ENCODE measurements at regions not wholly inside any gene's neighbourhood (a gene's known extent, or its start where the extent isn't known, plus 50 kb on each side); places are given as distances from the start of the nearest gene placed in this dataset.
"Not testable (repeated sequence)": the region's sequence is repeated elsewhere in the genome, so short reads cannot be mapped to it uniquely, and the experiment has no call there.

DNA sequence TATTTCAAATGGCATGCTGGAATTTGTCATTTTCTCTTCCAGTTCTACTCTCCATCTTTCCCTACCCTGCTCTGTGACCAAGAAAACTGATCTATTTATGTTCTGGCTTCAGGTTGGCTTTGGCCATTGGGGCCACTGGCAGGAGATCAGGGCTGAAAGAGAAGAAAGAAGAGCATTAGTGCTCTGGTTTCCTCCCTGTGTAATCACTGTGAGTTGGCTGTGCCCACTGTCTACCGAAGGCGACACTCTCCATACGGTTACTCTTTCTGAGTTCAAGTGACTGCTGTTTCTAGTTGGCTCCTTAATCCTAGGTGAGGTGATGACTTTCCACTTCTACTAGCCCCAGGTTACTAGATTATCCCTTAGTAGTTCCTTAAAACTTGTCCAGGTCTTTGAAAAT is 372.6 kb downstream of the PRELID2 start:
- intact Hi-C loops (cut with DNase I), result no loop called here
- H3K27me3 ChIP-seq, result no peaks in the 10 kb centered on the region
- DNase-seq (ENCODE audit: low spot score in 2 of 2), result no peak

DNA sequence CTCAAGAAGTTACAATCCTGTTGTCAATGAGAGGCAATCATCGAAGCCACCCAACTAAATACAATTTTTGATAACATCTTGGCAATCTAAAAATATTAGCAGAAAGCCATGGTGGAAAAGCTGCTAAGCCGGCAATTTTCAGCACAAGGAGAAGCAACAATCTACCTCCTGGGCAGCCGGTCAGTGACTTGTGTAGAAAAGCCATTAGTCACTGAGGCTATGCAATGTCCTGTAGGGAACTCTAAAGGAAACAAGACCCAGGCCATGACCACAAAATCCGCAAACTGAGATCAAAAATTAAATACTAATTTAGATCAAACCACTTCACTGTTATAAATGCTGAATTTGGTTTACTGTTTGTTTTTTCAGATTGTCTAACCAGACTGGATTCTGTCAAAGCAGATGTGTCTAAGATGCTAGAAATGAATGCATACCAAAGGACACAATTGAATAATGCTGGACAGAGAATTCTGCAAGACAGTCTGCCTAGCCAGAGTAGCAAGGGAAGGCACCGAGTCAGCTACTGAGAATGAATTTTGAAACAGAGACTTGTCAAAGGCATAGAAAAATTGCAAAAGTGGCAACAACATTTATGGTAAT is 384.8 kb downstream of the PRELID2 start:
- intact Hi-C loops (cut with DNase I), result no loop called here
- H3K4me1 ChIP-seq, result no peaks in the 10 kb centered on the region
- no peaks in the 10 kb centered on the region for H3K27me3 ChIP-seq
- peaks cover 0 to 3% of the 10 kb centered on the region in 2 donors for H3K9me3 ChIP-seq
- no peaks in the 10 kb centered on the region for H3K36me3 ChIP-seq
- DNase-seq (ENCODE audit: low spot score in 2 of 2), result no peak
- H3K4me3 ChIP-seq, result no peak overlapping the region
- no peak overlapping the region for H3K27ac ChIP-seq
- TF ChIP-seq, protein P1, sequence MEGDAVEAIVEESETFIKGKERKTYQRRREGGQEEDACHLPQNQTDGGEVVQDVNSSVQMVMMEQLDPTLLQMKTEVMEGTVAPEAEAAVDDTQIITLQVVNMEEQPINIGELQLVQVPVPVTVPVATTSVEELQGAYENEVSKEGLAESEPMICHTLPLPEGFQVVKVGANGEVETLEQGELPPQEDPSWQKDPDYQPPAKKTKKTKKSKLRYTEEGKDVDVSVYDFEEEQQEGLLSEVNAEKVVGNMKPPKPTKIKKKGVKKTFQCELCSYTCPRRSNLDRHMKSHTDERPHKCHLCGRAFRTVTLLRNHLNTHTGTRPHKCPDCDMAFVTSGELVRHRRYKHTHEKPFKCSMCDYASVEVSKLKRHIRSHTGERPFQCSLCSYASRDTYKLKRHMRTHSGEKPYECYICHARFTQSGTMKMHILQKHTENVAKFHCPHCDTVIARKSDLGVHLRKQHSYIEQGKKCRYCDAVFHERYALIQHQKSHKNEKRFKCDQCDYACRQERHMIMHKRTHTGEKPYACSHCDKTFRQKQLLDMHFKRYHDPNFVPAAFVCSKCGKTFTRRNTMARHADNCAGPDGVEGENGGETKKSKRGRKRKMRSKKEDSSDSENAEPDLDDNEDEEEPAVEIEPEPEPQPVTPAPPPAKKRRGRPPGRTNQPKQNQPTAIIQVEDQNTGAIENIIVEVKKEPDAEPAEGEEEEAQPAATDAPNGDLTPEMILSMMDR (IDR thresholded peaks at IDR 0.05), result no peak

More for the DNA sequence above, 372.6 kb downstream of the PRELID2 start:
- TF ChIP-seq, protein P1 (IDR thresholded peaks at IDR 0.05), result no peak
- no peak overlapping the region for H3K27ac ChIP-seq
- peaks cover 0 to 8% of the 10 kb centered on the region in 2 donors for H3K4me1 ChIP-seq
- no peaks in the 10 kb centered on the region for H3K9me3 ChIP-seq
- H3K4me3 ChIP-seq, result no peak overlapping the region
- H3K36me3 ChIP-seq, result no peaks in the 10 kb centered on the region

DNA sequence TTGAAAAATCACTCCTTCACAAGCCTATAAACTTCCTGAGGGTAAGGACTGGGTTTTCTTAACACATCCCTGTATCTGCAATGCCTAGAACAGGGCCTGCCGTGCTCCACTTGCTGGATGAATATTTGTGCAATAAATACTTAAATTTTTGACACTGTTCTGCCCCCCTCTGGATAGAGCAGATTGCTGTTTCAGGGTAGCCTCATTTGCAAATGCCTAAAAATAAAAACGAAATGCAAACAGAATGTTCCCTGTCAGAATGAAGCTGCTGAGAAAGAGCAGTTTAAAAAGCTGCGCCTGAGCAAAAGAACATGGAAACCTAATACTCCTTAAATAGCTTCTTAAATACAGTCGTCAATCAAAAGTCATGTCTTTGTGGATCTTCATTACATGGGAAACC is 385.3 kb downstream of the PRELID2 start:
- no peaks in the 10 kb centered on the region for H3K36me3 ChIP-seq
- no peak overlapping the region for H3K4me3 ChIP-seq
- DNase-seq (ENCODE audit: low spot score in 2 of 2), result no peak
- no peaks in the 10 kb centered on the region for H3K9me3 ChIP-seq
- H3K27me3 ChIP-seq, result no peaks in the 10 kb centered on the region
- no peak overlapping the region for H3K27ac ChIP-seq
- no peaks in the 10 kb centered on the region for H3K4me1 ChIP-seq
- intact Hi-C loops (cut with DNase I), result no loop called here
- TF ChIP-seq, protein P1 (IDR thresholded peaks at IDR 0.05), result no peak

DNA sequence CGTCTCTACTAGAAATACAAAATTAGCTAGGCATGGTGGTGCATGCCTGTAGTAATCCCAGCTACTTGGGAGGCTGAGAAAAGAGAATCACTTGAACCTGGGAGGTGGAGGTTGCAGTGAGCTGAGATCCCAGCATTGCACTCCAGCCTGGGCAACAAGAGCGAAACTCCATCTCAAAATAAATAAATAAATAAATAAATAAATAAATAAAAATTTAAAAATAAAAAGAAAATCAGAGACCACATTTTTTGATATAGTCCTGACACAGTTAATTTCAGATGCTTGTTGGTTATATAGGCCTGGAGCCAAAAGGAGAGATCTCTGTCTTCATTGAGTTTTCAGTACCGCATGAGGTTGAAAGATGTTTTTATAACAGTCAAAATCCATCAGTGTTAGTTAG is 388.3 kb downstream of the PRELID2 start:
- H3K36me3 ChIP-seq; H3K27me3 ChIP-seq; H3K4me3 ChIP-seq; H3K9me3 ChIP-seq; H3K4me1 ChIP-seq; intact Hi-C loops (cut with DNase I); DNase-seq (ENCODE audit: low spot score in 2 of 2); H3K27ac ChIP-seq: not testable (repeated sequence)

DNA sequence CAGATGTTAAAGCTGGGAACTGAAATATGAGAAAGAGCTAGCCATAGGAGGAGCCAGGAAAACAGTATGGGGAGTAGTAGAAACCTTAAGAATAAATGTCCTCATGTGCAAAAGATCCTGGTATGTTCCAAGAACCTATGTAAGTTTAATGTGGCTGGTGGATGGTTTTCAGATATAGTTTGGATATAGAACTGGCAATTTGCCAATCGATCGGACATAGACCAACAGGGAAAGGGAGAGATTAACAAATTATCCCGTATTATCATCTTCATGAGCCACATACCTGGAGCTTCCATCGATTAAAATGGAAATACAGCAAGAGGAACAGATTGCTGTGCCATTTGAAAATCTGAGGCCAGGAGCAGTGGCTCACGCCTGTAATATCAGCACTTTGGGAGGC is 388.7 kb downstream of the PRELID2 start:
- intact Hi-C loops (cut with DNase I), result no loop called here
- no peak overlapping the region for H3K4me3 ChIP-seq
- TF ChIP-seq, protein P1 (IDR thresholded peaks at IDR 0.05), result no peak

DNA sequence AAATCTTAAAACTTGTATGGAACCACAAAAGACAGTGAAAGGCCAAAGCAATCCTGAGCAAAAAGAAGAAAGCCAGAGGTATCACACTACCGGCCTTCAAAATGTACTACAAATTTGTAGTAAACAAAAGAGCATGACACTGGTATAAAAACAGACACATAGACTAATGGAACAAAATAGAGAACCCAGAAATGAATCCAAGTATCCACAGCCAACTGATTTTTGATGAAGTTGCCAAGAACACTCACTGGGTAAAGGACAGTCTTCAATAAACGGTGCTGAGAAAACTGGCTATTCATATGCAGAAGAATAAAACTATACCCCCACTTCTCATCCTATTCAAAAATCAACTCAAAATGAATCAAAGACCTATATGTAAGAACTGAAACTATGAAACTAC is 390.1 kb downstream of the PRELID2 start:
- DNase-seq (ENCODE audit: low spot score in 2 of 2), result no peak
- no peaks in the 10 kb centered on the region for H3K9me3 ChIP-seq
- H3K4me1 ChIP-seq, result no peaks in the 10 kb centered on the region
- TF ChIP-seq, protein P1 (IDR thresholded peaks at IDR 0.05), result no peak
- intact Hi-C loops (cut with DNase I), result no loop called here
- H3K27me3 ChIP-seq, result no peaks in the 10 kb centered on the region
- no peak overlapping the region for H3K4me3 ChIP-seq
- no peak overlapping the region for H3K27ac ChIP-seq
- no peaks in the 10 kb centered on the region for H3K36me3 ChIP-seq

More for the DNA sequence above, 388.7 kb downstream of the PRELID2 start:
- H3K4me1 ChIP-seq, result no peaks in the 10 kb centered on the region
- no peak overlapping the region for H3K27ac ChIP-seq
- no peaks in the 10 kb centered on the region for H3K36me3 ChIP-seq
- H3K9me3 ChIP-seq, result no peaks in the 10 kb centered on the region
- no peaks in the 10 kb centered on the region for H3K27me3 ChIP-seq
- DNase-seq (ENCODE audit: low spot score in 2 of 2), result no peak

All from ascending aorta (tissue), 2 donors.